ENCODE measurements at regions not wholly inside any gene's neighbourhood (a gene's known extent, or its start where the extent isn't known, plus 50 kb on each side); places are given as distances from the start of the nearest gene placed in this dataset.

- TF ChIP-seq ELF4 (CRISPR knock-in tag; IDR thresholded peaks at IDR 0.05; ENCODE audit: borderline replicate concordance), result no peak
- TF ChIP-seq ZNF256 (CRISPR knock-in tag; conservative IDR thresholded peaks at IDR 0.05), result no peak
- no peak for TF ChIP-seq SRSF1 (optimal IDR thresholded peaks at IDR 0.05; ENCODE audit: low read depth, low read length)
- no peak for TF ChIP-seq MXI1 (IDR thresholded peaks at IDR 0.05; ENCODE audit: borderline replicate concordance, low read depth, low read length)
- no peak for TF ChIP-seq TOE1 (CRISPR knock-in tag; IDR thresholded peaks at IDR 0.05)
Observed at GRCh38 chr11:16454289-16454863, 98.0 kb upstream of the SOX6 start.
